HG02885 (cell line): ENCODE measurements at regions not wholly inside any gene's neighbourhood (a gene's known extent, or its start where the extent isn't known, plus 50 kb on each side); places are given as distances from the start of the nearest gene placed in this dataset.
A peak's percentile ranks its signal among the peaks of the same experiment; 100 is the strongest.

Source experiments
- ATAC-seq: cut with Tn5 transposase; IDR thresholded peaks from one replicate; pipeline ENCODE4 v1.9.1; 2021; ENCODE audit warnings: mild to moderate bottlenecking; ENCODE audit not compliant: unreplicated experiment, poor library complexity

- ATAC-seq = no peak
Measured at GRCh38 chr11:29319210-29319609, 697.6 kb downstream of the KCNA4 start.

GRCh38 chr11:29318134-29318845, 698.5 kb downstream of the KCNA4 start:
- ATAC-seq = no peak

DNA sequence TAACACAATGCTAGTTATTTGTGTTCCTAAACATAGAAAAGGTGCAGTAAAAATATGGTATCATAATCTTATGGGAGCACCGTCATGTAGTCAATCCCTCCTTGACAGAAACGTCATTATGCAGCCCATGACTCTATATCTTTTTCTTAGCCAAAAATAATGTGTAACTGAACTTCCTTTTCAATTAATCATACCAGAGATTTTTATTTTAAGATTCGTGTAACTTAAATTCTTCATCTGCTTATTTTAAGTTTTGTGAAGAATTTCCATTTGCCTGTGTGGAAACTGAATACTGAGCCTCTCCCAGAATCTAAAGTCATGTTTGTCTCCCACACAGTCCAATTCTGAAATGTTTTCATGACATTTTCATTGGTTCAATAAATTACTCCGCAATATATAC, 699.1 kb downstream of the KCNA4 start:
- no peak for ATAC-seq

- ATAC-seq = no peak
Measured at GRCh38 chr11:29315275-29315674, 701.6 kb downstream of the KCNA4 start.

DNA sequence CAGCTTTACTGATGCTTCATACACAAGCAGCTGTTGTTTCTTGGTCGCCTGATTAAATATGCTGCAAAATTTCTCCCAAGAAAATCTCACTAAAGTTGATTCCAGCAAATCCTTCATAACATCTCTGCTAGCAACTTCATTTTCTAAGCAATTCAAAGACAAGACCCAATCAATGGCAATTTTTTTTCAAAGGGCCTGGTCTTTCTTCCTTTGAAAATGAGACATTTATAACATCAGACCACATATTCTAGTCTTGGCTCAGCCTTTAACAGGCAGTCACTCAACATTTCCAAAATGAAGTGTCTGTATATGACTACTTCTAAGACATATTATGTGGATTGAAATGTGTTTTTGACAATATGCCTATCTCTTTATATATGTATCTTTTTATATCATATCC, 702.6 kb downstream of the KCNA4 start:
- ATAC-seq = no peak

GRCh38 chr11:29312812-29313211, 704.0 kb downstream of the KCNA4 start:
- no peak for ATAC-seq

DNA sequence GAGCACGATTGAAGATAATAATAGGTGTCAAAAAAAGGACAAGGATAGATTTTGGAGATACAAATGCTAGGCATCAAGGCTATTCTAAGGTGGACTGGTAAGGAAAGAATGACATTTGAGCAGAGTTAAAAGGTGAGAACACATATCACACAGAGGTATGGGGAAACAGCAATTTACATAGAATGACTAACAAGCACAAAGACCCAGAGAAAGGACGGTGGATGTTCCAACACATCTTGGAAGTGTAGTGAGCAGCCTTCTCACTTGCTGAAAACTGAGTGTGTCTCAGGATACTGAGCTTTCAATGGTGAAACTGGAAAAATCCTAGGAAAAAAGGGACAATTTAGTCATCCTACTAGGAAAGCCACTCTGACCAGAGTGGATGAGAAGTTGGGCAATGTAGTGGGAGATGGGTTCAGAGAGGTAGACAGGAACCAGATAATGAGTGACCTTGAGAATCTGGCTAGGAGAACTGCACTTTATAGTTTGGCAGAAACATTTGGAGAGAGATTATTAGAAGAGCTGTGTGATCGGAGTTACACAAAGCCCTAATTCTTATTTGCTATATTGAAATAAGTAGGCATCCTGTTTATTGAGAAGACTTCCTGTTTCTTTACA, 706.0 kb downstream of the KCNA4 start:
- ATAC-seq = no peak

GRCh38 chr11:29309992-29310391, 706.8 kb downstream of the KCNA4 start:
- ATAC-seq = no peak

DNA sequence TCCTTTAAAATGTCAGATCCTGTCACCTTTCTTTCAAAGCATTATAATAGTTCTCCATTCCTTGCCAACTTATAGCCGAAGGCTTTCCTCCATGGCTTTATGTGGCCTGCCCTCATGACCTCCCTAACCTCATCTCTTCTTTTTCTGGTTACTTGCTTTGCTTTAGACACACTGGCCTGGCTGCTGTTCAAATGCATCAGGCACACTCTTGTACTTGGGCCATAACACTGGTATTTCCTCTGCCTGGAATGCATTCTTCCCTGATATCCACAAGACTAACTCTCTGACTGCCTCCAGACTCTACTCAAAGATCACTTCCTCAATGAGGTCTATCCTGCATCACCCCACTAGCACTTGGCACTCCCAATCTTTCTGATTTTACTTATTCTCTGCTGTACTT, 710.3 kb downstream of the KCNA4 start:
- no peak for ATAC-seq

DNA sequence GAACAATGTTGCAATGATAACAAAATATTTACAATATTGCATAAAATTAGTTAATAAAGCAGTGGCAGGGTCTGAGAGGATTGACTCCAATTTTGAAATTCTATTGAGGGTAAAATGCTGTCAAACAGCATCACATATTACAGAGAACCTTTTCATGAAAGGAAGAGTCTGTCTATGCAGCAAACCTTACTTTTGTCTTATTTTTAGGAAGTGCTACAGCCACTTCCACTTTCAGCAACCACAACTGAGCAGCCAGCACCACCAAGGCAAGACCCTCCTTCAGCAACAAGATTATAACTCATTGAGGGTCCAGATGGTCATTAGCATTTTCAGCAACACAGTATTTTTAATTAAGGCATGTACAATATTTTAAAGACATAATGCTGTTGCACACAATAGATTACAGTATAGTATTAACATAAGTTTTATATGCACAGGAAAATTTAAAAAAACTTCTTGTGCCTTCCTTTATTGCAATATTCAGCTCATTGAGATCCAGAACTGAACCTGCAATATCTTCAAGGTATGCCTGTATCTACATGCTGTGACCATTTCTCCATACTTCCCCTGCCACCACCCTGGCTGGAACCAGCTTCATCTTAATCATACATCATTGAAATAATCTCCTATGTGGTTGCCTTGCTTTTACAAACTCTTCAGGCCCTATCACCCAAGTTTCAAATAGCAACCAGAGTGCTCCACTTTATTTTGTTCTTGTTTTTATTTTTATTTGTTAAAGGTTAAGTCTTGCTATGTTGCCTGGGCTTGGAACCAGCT, 711.2 kb downstream of the KCNA4 start:
- no peak for ATAC-seq

- ATAC-seq = no peak
Measured at GRCh38 chr11:29300420-29300819, 716.4 kb downstream of the KCNA4 start.

- no peak for ATAC-seq
Measured at GRCh38 chr11:29296680-29297079, 720.1 kb downstream of the KCNA4 start.

GRCh38 chr11:29293825-29294224, 723.0 kb downstream of the KCNA4 start:
- ATAC-seq = peak; percentile 96

DNA sequence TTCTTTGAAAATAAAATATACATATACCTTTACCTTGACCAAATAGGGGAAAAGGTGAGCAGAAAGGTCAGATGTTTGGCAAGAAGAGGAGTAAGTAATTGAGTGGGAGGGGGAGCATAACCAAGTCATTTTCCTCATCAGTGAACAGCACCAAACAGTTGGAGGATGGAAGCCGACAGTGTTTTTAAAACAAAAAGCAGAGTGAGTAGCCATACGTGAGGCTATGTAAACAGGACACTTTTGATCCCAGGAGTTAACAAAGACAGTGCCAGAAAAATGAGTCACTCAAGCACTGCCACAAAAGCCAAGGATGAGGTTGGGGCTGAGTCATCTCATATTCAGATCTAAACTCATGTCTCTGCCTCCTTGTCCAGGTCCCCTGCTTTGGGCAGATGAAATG, 734.7 kb downstream of the KCNA4 start:
- ATAC-seq = no peak

DNA sequence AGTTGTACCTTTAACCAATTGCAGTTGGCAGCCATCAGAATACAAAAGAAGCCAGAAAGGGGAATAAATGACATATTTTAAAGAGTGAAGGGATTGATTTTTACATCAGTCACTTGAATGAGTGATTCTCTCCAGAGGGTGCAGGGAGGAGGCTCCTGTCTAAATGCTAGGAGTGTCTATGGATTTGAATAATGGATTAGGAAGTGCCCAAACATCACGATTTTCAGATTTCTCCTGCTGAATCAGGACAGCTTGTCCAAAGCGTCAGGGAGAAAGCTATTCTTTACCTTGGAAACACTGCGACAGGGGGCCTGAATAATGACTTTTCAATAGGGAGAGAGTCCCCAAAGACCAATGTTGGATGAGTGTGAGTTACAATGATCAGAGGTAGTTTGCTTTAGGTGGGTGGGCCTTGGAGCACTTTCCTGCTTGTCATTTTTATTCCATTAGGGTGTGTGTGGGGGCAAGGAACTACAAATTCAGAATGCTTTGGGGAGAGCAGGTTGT, 735.5 kb downstream of the KCNA4 start:
- no peak for ATAC-seq

DNA sequence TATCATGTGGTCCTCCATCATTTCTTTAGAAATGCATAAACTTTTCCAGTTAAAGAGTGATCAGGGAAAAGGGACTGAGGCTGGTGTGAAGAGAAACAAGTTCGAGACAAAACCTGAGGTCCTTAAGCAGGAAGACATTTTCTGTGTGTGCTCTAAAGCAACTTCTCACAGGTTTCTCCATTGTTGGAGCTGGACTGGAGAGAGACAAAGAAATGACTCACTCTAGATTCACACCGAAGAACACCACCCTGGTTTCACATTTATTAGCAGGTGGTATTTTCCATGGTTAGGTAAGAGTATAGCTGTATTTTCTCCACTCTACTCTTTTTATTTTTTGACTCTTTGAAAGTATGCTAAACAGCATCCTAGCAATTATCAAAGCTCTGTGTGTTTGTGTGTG, 736.4 kb downstream of the KCNA4 start:
- ATAC-seq = no peak

- ATAC-seq = no peak
Measured at GRCh38 chr11:29279716-29280115, 737.1 kb downstream of the KCNA4 start.

- ATAC-seq = no peak
Measured at GRCh38 chr11:29272019-29272654, 744.7 kb downstream of the KCNA4 start.

GRCh38 chr11:29271616-29272015, 745.2 kb downstream of the KCNA4 start:
- ATAC-seq = no peak

DNA sequence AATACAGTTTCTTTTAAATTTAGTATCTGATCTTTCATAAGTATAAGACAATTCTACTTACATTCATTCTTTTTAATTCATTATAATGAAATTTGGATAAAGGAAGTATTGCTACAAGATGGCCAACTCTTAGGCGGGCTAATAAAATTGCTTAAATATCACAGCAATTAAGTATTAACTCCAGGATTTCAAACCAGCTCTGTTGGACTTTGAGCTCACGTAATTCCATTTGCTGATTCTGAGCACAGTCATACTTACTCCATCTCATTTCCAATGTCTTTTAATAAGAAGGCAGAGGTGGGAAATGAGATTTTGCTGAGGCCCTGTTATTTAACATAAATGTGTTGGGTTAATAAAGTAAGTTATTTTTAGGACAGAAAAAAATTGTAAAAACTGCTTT, 748.1 kb downstream of the KCNA4 start:
- no peak for ATAC-seq

GRCh38 chr11:29265792-29266191, 751.0 kb downstream of the KCNA4 start:
- ATAC-seq = no peak
